ENCODE measurements at regions not wholly inside any gene's neighbourhood (a gene's known extent, or its start where the extent isn't known, plus 50 kb on each side); places are given as distances from the start of the nearest gene placed in this dataset.

DNA sequence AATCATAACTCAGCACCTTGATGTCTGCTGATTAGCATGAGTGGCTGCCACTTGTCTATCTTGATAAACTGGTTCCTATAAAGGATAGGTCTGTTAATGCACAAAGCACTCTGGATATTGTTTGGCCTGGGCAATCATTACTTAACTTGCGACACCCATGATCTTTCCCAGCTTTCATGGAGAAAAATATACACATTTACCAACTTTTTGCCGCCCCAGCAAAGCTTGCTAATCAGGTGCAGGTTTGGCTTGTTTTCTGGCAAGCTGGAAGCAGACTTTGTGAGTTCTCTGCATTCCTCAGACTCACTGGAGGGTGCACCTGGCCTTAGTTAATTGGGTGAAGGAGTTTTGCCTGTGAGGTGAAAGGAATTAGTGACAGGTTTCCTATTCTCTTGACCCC, 1126.4 kb upstream of the FLRT2 start:
- TF ChIP-seq EZH2 (IDR thresholded peaks at IDR 0.05) (no peak), POLR2AphosphoS5 (IDR thresholded peaks at IDR 0.05; ENCODE audit: borderline replicate concordance, low read depth, low read length) (no peak), FOXP2 (optimal IDR thresholded peaks at IDR 0.05; ENCODE audit: control extremely low read depth, extremely low read length, insufficient read depth) (no peak)
